GM18511 (cell line): ENCODE measurements at regions not wholly inside any gene's neighbourhood (a gene's known extent, or its start where the extent isn't known, plus 50 kb on each side); places are given as distances from the start of the nearest gene placed in this dataset.
"Not testable (repeated sequence)": the region's sequence is repeated elsewhere in the genome, so short reads cannot be mapped to it uniquely, and the experiment has no call there.

ENCODE experiments used
- ATAC-seq: cut with Tn5 transposase; IDR thresholded peaks from one replicate; pipeline ENCODE4 v1.9.1; 2021; ENCODE audit warnings: mild to moderate bottlenecking, moderate library complexity; ENCODE audit not compliant: unreplicated experiment

DNA sequence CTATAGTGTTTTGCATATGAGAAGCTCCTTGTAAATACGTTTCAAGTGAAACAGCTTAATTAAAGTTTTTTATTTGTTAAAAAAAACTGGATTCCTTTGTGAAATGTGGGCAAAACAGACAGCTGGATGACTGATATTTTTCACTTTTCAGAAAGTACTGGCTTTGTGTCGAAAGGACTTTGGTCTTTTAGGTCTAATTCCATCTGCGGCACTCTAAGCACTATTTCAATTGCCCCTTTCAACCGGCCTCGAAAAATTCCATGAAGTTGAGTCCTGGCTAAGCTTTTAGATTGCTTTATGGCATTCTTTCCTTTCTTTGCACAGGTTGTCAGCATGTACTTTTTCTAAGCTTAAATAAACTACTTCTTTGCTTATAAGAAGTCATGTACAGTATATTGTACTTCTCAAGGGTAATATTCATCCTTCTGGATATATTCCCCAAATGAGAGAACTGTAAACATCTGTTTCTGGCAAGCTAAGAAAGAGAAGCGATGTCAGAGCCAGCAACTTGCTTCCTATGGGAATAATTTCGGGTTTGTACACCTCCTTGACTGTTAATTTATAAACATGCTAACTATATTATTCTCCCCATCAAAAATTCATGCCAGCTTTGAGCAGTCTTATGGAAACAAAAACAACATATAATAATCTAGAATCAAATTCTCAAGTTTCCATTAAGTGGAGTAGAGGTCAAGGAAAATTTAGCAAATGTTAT lies 611.3 kb downstream of the ETNK1 start:
- ATAC-seq: no peak

DNA sequence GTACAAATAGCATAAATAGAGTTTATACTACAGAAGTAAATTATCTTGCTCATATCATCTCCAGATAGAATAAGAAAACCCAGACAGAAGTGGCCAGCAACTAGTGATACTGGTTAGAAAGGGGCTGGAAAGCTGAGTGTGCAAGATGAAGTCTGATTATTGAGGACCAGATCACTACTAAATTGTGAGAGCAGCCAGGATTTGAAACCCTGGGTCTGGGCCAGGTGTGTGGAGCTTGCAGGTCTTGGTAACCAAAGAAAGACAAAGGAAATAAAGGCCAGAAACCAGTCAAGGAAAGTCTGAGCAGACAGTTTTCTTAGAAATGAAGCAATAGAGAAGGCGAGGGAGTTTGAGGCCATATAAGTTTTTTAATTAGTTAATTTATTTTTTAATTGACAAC lies 611.8 kb downstream of the ETNK1 start:
- no peak for ATAC-seq

GRCh38 chr12:23238190-23238589 lies 613.2 kb downstream of the ETNK1 start:
- no peak for ATAC-seq

- ATAC-seq: no peak
These were observed 614.0 kb downstream of the ETNK1 start for GRCh38 chr12:23238957-23239356.

DNA sequence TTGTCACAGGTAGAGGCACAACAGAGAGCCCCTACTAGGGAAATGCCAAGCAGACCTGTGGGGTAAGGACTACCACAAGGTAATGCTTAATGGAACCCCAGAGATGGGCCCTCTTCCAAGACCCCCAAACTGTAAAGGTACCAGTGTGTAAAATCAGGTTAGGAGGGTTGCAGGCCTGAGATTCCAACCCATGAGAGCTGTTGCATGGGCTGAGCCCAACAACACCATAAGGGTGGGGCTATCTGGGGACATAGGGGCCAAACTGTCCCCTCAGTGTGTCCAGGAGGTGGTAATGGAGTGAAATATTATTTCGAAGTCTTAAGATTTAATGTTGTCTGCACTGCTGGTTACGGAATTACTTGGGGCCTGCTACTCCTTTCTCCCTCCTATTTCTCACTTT lies 620.2 kb downstream of the ETNK1 start:
- no peak for ATAC-seq

GRCh38 chr12:23253191-23253590 lies 628.2 kb downstream of the ETNK1 start:
- ATAC-seq: no peak

- ATAC-seq: not testable (repeated sequence)
These were observed 628.9 kb downstream of the ETNK1 start for GRCh38 chr12:23253910-23254309.

DNA sequence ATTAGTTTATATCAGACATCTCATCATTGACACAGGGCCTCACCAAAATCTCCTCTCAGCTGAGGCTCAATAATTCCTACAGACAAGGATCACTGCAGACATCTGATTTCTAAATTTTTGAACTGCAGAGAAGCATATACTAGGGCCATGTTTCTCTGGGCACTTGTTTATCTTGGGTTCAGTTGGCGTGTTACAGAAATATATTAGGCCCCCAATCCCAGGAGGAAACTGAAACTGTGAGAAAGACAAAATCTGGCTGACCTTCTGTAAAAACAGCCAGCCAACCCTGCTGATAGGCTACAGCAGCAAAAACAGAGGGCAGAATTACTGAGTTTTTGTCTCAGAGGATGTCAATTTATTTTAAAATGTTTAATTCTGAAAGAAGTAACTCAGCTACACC lies 634.6 kb downstream of the ETNK1 start:
- ATAC-seq: no peak

DNA sequence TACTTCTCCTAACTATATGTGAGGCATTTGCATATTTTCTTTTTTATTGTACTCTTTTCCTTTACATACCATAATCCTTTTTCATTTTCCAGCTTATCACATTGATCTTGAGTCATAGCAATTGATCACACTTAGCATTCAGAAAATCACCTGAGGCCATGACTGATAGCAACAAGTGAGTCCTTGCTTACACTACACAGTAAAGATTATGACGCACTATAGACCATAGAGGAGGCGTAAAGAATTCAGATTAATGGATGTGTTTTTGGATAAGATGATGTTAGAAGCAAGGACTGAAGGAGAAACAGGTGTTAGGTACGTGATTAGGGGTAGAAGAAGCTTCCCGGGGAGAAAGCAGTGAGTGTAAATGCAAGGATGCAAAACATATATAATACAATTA lies 637.7 kb downstream of the ETNK1 start:
- ATAC-seq: no peak

DNA sequence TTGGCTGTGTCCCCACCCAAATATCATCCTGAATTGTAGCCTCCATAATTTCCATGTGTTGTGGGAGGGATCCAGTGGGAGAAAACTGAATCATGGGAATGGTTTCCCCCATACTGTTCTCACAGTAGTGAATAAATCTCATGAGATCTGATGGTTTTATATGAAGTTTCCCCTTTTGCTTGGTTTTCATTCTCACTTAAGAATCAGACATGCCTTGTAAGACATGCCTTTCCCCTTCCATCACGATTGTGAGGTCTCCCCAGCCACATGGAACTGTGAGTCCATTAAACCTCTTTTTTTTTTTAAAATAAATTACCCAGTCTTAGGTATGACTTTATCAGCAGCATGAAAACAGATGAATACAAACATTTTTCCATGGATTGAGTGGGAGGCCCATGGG lies 652.9 kb downstream of the ETNK1 start:
- no peak for ATAC-seq

- no peak for ATAC-seq
These were observed 656.3 kb downstream of the ETNK1 start for GRCh38 chr12:23281295-23281694.

- ATAC-seq: no peak
These were observed 657.7 kb downstream of the ETNK1 start for GRCh38 chr12:23282701-23283100.

- not testable (repeated sequence) for ATAC-seq
These were observed 661.0 kb downstream of the ETNK1 start for GRCh38 chr12:23285764-23286530.

GRCh38 chr12:23290627-23291330 lies 658.7 kb downstream of the SOX5 start:
- ATAC-seq: no peak

DNA sequence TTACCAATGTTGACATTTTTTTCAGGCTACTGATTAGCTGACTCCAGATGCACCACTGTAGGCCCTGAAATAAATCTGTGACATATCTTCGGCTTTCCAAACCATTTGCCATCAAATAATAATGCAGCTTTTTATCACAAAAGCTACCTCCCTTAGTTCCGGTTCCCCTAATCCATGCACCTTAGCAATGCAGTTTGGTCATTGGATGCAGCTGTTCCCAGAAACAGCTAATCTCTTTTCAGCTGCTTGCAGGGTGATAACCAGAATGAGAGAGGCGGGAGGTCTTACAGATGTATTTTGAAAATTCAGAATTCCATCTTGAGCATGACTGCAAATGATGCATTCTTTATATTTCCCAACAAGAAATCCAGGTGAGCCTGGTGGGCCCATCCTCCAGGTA lies 646.2 kb downstream of the SOX5 start:
- ATAC-seq: no peak

- ATAC-seq: no peak
These were observed 645.6 kb downstream of the SOX5 start for GRCh38 chr12:23303821-23304220.

DNA sequence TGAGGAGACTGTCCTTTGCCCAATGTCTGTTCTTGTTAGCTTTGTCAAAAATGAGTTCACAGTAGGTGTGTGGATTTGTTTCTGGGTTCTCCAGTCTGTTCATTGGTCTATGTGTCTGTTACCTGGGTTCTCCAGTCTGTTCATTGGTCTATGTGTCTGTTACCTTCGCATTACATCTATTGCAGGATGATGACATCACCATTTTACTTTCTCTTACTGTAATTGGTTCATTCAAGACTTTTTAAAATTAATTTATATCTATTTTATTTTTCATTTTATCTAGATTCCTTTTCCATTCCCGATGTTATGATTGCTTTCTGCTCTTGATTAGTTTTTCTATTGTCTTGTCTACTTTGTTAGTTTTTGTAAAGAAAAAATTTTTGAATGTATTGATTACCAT lies 615.5 kb downstream of the SOX5 start:
- no peak for ATAC-seq

DNA sequence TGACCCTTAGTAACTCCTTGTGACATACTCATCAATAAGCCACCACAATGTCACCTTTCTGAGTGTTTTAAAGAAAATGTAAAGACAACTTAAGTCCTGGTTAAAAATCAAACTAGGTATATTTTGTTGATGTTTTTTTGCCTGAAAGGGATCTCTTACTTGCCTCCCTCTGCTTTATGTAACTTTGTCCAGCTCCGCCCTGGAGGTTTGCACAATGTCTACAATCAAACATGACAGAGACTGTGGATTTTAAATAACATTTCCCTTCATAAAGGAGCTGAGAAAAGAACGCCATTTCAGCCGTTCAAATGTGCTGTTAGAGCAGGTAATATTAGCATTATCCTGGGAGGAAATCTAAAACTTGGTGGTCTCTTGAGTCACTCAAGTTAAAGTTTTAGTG lies 613.9 kb downstream of the SOX5 start:
- no peak for ATAC-seq

GRCh38 chr12:23337213-23337612 lies 612.3 kb downstream of the SOX5 start:
- ATAC-seq: no peak

DNA sequence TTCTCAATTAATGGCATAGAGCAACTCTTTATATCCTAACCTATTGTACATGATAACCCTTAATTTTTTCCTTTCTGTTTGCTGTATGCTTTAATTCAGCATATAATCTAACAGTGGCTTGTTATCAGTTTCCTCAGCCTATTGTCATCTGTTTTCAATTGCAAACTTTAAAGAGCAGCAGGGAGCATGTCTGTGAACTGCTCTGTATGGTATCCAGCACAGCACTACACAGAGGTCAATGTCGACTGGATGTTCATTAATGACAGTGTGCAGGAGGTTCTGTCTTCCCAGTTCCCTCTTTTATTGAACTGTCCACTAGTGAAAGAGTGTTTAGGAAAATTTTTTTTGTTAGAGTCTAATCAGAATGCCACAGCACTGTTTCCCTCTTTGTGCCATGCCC lies 609.1 kb downstream of the SOX5 start:
- ATAC-seq: no peak

GRCh38 chr12:23342407-23342806 lies 607.1 kb downstream of the SOX5 start:
- ATAC-seq: no peak

DNA sequence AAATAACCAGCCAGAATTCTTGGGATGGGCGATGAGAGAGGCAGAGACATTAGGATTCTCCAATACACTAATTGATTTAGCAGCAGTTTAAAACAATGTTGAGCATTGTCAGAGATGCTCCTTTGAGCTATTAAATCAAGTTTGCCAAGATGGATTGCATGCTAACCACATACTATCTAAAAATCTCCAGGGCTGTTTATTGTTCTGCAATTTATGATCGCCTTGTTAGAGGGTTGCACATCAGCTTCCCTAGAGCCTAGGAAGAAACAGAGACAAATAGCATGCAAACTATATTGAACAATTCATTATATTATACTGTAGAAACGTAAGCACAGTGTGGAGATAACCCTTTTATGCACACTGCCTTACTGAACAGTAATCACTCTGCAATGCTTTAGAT lies 599.9 kb downstream of the SOX5 start:
- ATAC-seq: no peak
